H9 (cell line): ENCODE measurements at regions not wholly inside any gene's neighbourhood (a gene's known extent, or its start where the extent isn't known, plus 50 kb on each side); places are given as distances from the start of the nearest gene placed in this dataset.

Experiments used
- DNase-seq: peaks from one replicate; pipeline ENCODE4 v3.0.0-alpha.2; 2017
- H2AFZ ChIP-seq: one replicate; pipeline ENCODE4 v1.6.1; 2013; ENCODE audit warnings: mild to moderate bottlenecking, low read length, control low read depth, moderate library complexity
- H2AK5ac ChIP-seq: 2 replicates; pipeline ENCODE4 v1.6.1; 2013; ENCODE audit warnings: low read length, control low read depth, mixed read lengths; ENCODE audit not compliant: insufficient read length
- H2BK120ac ChIP-seq: one replicate; pipeline ENCODE4 v1.6.1; 2013; ENCODE audit warnings: low read depth, mild to moderate bottlenecking, low read length, control low read depth, inconsistent platforms; ENCODE audit not compliant: poor library complexity, severe bottlenecking
- H2BK12ac ChIP-seq: 2 replicates; pipeline ENCODE4 v1.6.1; 2013; ENCODE audit warnings: low read length, control low read depth, mixed read lengths, low read depth; ENCODE audit not compliant: insufficient read length
- H2BK15ac ChIP-seq: 2 replicates; pipeline ENCODE4 v1.6.1; 2013; ENCODE audit warnings: low read depth, low read length, control low read depth
- H2BK20ac ChIP-seq: one replicate; pipeline ENCODE4 v1.6.1; 2013; ENCODE audit warnings: low read depth, mild to moderate bottlenecking, low read length, control low read depth, inconsistent platforms; ENCODE audit not compliant: poor library complexity, severe bottlenecking
- H2BK5ac ChIP-seq: 2 replicates; pipeline ENCODE4 v1.6.1; 2013; ENCODE audit warnings: low read length, control low read depth, mixed read lengths; ENCODE audit not compliant: insufficient read length
- H3K14ac ChIP-seq: 2 replicates; pipeline ENCODE4 v1.6.1; 2013; ENCODE audit warnings: low read length, control low read depth; ENCODE audit not compliant: insufficient read depth
- H3K18ac ChIP-seq: 2 replicates; pipeline ENCODE4 v1.6.1; 2013; ENCODE audit warnings: low read depth, mild to moderate bottlenecking, mixed read lengths, low read length, control low read depth; ENCODE audit not compliant: insufficient read length
- H3K23ac ChIP-seq: 2 replicates; pipeline ENCODE4 v1.6.1; 2013; ENCODE audit warnings: low read length, control low read depth, mixed read lengths, low read depth; ENCODE audit not compliant: insufficient read length
- H3K23me2 ChIP-seq: 2 replicates; pipeline ENCODE4 v1.6.1; 2013; ENCODE audit warnings: low read depth, mild to moderate bottlenecking, mixed read lengths, low read length, control low read depth; ENCODE audit not compliant: insufficient read length, poor library complexity, severe bottlenecking
- H3K27ac ChIP-seq: 2 replicates; pipeline ENCODE4 v1.5.1; 2013; ENCODE audit warnings: low read length, control low read depth, mixed read lengths, low read depth; ENCODE audit not compliant: insufficient read length
- H3K27me3 ChIP-seq: 2 replicates; pipeline ENCODE4 v1.6.1; 2013; ENCODE audit warnings: low read length, control low read depth, inconsistent platforms; ENCODE audit not compliant: insufficient read depth
- H3K4ac ChIP-seq: 2 replicates; pipeline ENCODE4 v1.6.1; 2013; ENCODE audit warnings: low read depth, mild to moderate bottlenecking, control low read depth, inconsistent platforms, low read length, moderate library complexity
- H3K4me1 ChIP-seq: 2 replicates; pipeline ENCODE4 v1.6.1; 2013; ENCODE audit warnings: low read length, control low read depth, inconsistent platforms; ENCODE audit not compliant: insufficient read depth
- H3K4me2 ChIP-seq: 2 replicates; pipeline ENCODE4 v1.6.1; 2013; ENCODE audit warnings: low read length, control low read depth, mixed read lengths; ENCODE audit not compliant: insufficient read length, insufficient read depth
- H3K56ac ChIP-seq: 2 replicates; pipeline ENCODE4 v1.6.1; 2013; ENCODE audit warnings: low read depth, mild to moderate bottlenecking, mixed read lengths, low read length, control low read depth; ENCODE audit not compliant: insufficient read length
- H3K79me1 ChIP-seq: 2 replicates; pipeline ENCODE4 v1.6.1; 2013; ENCODE audit warnings: low read depth, mild to moderate bottlenecking, moderate library complexity, low read length, control low read depth, inconsistent platforms; ENCODE audit not compliant: insufficient read depth, poor library complexity, severe bottlenecking
- H3K79me2 ChIP-seq: 2 replicates; pipeline ENCODE4 v1.6.1; 2013; ENCODE audit warnings: low read length, control low read depth, inconsistent platforms; ENCODE audit not compliant: insufficient read depth
- H3K9ac ChIP-seq: 2 replicates; pipeline ENCODE4 v1.6.1; 2013; ENCODE audit warnings: low read length, control low read depth, mixed read lengths; ENCODE audit not compliant: insufficient read length; ENCODE audit errors: extremely low read depth
- H3K9me3 ChIP-seq: one replicate; pipeline ENCODE4 v1.6.1; 2013; ENCODE audit warnings: low read depth, low read length, inconsistent platforms; ENCODE audit not compliant: control insufficient read depth
- H3T11ph ChIP-seq: one replicate; pipeline ENCODE4 v1.6.1; 2013; ENCODE audit warnings: mild to moderate bottlenecking, low read length, control low read depth, inconsistent platforms
- H4K20me1 ChIP-seq: one replicate; pipeline ENCODE4 v1.6.1; 2013; ENCODE audit not compliant: control insufficient read depth, insufficient read length, insufficient read depth
- H4K5ac ChIP-seq: 2 replicates; pipeline ENCODE4 v1.6.1; 2013; ENCODE audit warnings: low read depth, mild to moderate bottlenecking, mixed read lengths, low read length, control low read depth; ENCODE audit not compliant: insufficient read length
- H4K8ac ChIP-seq: replicated peaks from 2 replicates; pipeline ENCODE4 v1.6.1; 2013; ENCODE audit warnings: low read length, control low read depth, mixed read lengths, low read depth; ENCODE audit not compliant: insufficient read length
- H4K91ac ChIP-seq: 2 replicates; pipeline ENCODE4 v1.6.1; 2013; ENCODE audit warnings: low read depth, mild to moderate bottlenecking, moderate library complexity, mixed read lengths, low read length, control low read depth; ENCODE audit not compliant: insufficient read length
- H3K27ac Mint-ChIP-seq, 3 experiments: 2 replicates in 2 of 3; 3 replicates in 1 of 3; pipeline ENCODE4 v1.8.0; 2020 to 2021; ENCODE audit warnings: mixed read lengths in 3 of 3, mild to moderate bottlenecking in 1 of 3, moderate library complexity in 1 of 3
- H3K27me3 Mint-ChIP-seq: 2 replicates; pipeline ENCODE4 v1.8.0; 2021; ENCODE audit warnings: low read depth, mild to moderate bottlenecking, moderate library complexity, mixed read lengths
- H3K36me3 Mint-ChIP-seq, 3 experiments: 2 replicates in 2 of 3; 3 replicates in 1 of 3; pipeline ENCODE4 v1.8.0; 2020 to 2021; ENCODE audit warnings: low read depth in 3 of 3, mixed read lengths in 3 of 3; ENCODE audit not compliant: insufficient read depth in 1 of 3
- H3K4me1 Mint-ChIP-seq, 2 experiments: 2 replicates each; pipeline ENCODE4 v1.8.0; 2020; ENCODE audit warnings: mixed read lengths in 2 of 2
- H3K4me3 Mint-ChIP-seq, 2 experiments: 2 replicates in 1 of 2; 3 replicates in 1 of 2; pipeline ENCODE4 v1.8.0; 2020 to 2021; ENCODE audit warnings: mild to moderate bottlenecking in 2 of 2, mixed read lengths in 2 of 2, moderate library complexity in 1 of 2
- H3K9me3 Mint-ChIP-seq, 2 experiments: 2 replicates in 1 of 2; 3 replicates in 1 of 2; pipeline ENCODE4 v1.8.0; 2020; ENCODE audit warnings: mild to moderate bottlenecking in 2 of 2, mixed read lengths in 2 of 2, moderate library complexity in 1 of 2
- CTCF ChIP-seq: fragments of 200-600 bp; sonication (generic); conservative IDR thresholded peaks from 3 replicates; pipeline ENCODE4 v1.8.0; 2021; ENCODE audit warnings: antibody characterized with exemption, mild to moderate bottlenecking
- WGBS: extraction: QIAGEN DNeasy Blood & Tissue Kit; methylation state at CpG from one replicate; pipeline ENCODE4 v1.1.7; 2013; ENCODE audit warnings: missing lambda C conversion rate, low lambda C conversion rate, mixed read lengths; ENCODE audit not compliant: insufficient read length; ENCODE audit errors: extremely low coverage; 5-methylcytosine and 5-hydroxymethylcytosine counted together

GRCh38 chr14:82779301-82779700 lies 1245.6 kb upstream of the SEL1L start:
- Histone ChIP-seq H3K4me2 (no peak overlapping the region), H3K9ac (no peak overlapping the region), H3K14ac (no peak overlapping the region), H2BK12ac (no peak overlapping the region), H3K79me1 (no peaks in the 10 kb centered on the region), H4K20me1 (no peaks in the 10 kb centered on the region), H3K9me3 (no peaks in the 10 kb centered on the region), H3T11ph (no peak overlapping the region), H2BK15ac (no peak overlapping the region), H3K79me2 (no peaks in the 10 kb centered on the region), H3K18ac (no peak overlapping the region), H2BK20ac (no peak overlapping the region), H3K23ac (no peak overlapping the region), H4K8ac (no peak overlapping the region), H3K4ac (no peak overlapping the region), H3K4me1 (no peaks in the 10 kb centered on the region), H4K91ac (no peak overlapping the region), H2BK120ac (no peak overlapping the region), H3K23me2 (no peaks in the 10 kb centered on the region), H3K56ac (no peak overlapping the region), H2AK5ac (no peak overlapping the region), H2AFZ (no peak overlapping the region), H3K27me3 (no peaks in the 10 kb centered on the region), H3K27ac (no peak overlapping the region), H4K5ac (no peak overlapping the region), H2BK5ac (no peak overlapping the region)
- H3K36me3 Mint-ChIP-seq, result no peaks in the 10 kb centered on the region
- no peak overlapping the region for H3K27ac Mint-ChIP-seq
- H3K4me1 Mint-ChIP-seq, result no peaks in the 10 kb centered on the region; a peak in 1 of 4 replicates
- no peak for TF ChIP-seq CTCF
- H3K4me3 Mint-ChIP-seq, result no peak overlapping the region
- H3K9me3 Mint-ChIP-seq, result no peaks in the 10 kb centered on the region; a peak in 1 of 5 replicates
- H3K27me3 Mint-ChIP-seq, result no peaks in the 10 kb centered on the region
- no peak for DNase-seq
- WGBS, result no CpG with 5 or more reads among the region's 4 CpGs
